ENCODE measurements at regions not wholly inside any gene's neighbourhood (a gene's known extent, or its start where the extent isn't known, plus 50 kb on each side); places are given as distances from the start of the nearest gene placed in this dataset.

DNA sequence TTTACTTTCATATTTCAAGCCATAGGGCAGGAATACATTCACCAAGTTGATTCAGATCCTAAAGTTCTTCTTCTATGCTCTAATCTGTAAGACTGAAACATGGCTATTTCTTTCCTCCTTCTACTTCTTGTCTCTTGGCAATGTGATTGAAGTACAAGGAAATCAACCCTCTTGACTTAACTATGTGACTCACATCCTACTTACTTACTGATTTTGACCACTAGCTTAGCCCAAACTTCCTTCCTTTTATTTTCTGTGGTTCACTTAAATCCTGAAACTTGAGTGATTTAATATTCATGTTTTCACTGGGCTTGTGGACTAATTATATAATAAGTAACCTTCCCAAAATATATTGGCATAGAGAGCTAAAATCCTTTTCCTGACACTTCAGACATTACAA, 111.2 kb upstream of the NOVA1 start:
- intact Hi-C loops (cut with micrococcal nuclease): no loop called here
- H2AFZ ChIP-seq (ENCODE audit: insufficient read depth, low read depth, low read length, poor library complexity, severe bottlenecking): no peak overlapping the region
- H3K27ac ChIP-seq (ENCODE audit: low read length in 2 of 2): no peak overlapping the region
- no peaks in the 10 kb centered on the region for H3K27me3 ChIP-seq (replicated peaks in 1 of 4; ENCODE audit: control extremely low read depth in 1 of 4, control insufficient read depth in 3 of 4, insufficient read depth in 4 of 4, low read length in 3 of 4)
- ChIA-PET POLR2A (no interaction called here), CTCF (no interaction called here)
- H3K4me1 ChIP-seq (ENCODE audit: control insufficient read depth in 2 of 2, insufficient read depth in 2 of 2, low read length in 2 of 2): no peaks in the 10 kb centered on the region
- H3K9ac ChIP-seq (ENCODE audit: low read length): no peak overlapping the region
- H3K4me1 Mint-ChIP-seq: no peaks in the 10 kb centered on the region
- H3K4me3 Mint-ChIP-seq: no peak overlapping the region
- H3K9me3 Mint-ChIP-seq (ENCODE audit: insufficient read depth): no peaks in the 10 kb centered on the region
- H4K20me1 ChIP-seq (ENCODE audit: control insufficient read depth, insufficient read depth, low read length, poor library complexity, severe bottlenecking): no peaks in the 10 kb centered on the region
- DNase-seq: no peak
- H3K9me3 ChIP-seq (ENCODE audit: control extremely low read depth in 1 of 3, control insufficient read depth in 2 of 3, insufficient read depth in 1 of 3, low read length in 2 of 3): no peaks in the 10 kb centered on the region
- H3K4me3 ChIP-seq (ENCODE audit: control extremely low read depth in 1 of 5, extremely low read depth in 1 of 5, insufficient read depth in 1 of 5, low read depth in 2 of 5, low read length in 4 of 5): no peak overlapping the region
- H3K27me3 Mint-ChIP-seq: no peaks in the 10 kb centered on the region
- H3K79me2 ChIP-seq (ENCODE audit: control insufficient read depth, insufficient read depth, low read length): no peaks in the 10 kb centered on the region
- no peaks in the 10 kb centered on the region for H3K36me3 ChIP-seq (replicated peaks in 1 of 2; ENCODE audit: control extremely low read depth in 1 of 2, control insufficient read depth in 1 of 2, extremely low read depth in 1 of 2, insufficient read depth in 2 of 2, low read length in 1 of 2)
- no peak overlapping the region for H3K4me2 ChIP-seq (replicated peaks; ENCODE audit: low read depth, low read length, poor library complexity, severe bottlenecking)
- TF ChIP-seq, protein P1, sequence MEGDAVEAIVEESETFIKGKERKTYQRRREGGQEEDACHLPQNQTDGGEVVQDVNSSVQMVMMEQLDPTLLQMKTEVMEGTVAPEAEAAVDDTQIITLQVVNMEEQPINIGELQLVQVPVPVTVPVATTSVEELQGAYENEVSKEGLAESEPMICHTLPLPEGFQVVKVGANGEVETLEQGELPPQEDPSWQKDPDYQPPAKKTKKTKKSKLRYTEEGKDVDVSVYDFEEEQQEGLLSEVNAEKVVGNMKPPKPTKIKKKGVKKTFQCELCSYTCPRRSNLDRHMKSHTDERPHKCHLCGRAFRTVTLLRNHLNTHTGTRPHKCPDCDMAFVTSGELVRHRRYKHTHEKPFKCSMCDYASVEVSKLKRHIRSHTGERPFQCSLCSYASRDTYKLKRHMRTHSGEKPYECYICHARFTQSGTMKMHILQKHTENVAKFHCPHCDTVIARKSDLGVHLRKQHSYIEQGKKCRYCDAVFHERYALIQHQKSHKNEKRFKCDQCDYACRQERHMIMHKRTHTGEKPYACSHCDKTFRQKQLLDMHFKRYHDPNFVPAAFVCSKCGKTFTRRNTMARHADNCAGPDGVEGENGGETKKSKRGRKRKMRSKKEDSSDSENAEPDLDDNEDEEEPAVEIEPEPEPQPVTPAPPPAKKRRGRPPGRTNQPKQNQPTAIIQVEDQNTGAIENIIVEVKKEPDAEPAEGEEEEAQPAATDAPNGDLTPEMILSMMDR (IDR thresholded peaks at IDR 0.05): no peak
- TF ChIP-seq EZH2 (IDR thresholded peaks at IDR 0.05; ENCODE audit: borderline replicate concordance, insufficient read depth, low read depth, low read length, poor library complexity, severe bottlenecking): no peak
- ATAC-seq (ENCODE audit: low read depth): no peak
- H3K27ac Mint-ChIP-seq: no peak overlapping the region

GRCh38 chr14:26719514-26719913, 121.7 kb upstream of the NOVA1 start:
- no peak for TF ChIP-seq EZH2 (IDR thresholded peaks at IDR 0.05; ENCODE audit: borderline replicate concordance, insufficient read depth, low read depth, low read length, poor library complexity, severe bottlenecking)
- TF ChIP-seq, protein P1 (IDR thresholded peaks at IDR 0.05): no peak
- no peak overlapping the region for H3K4me2 ChIP-seq (replicated peaks; ENCODE audit: low read depth, low read length, poor library complexity, severe bottlenecking)
- Mint-ChIP-seq H3K4me1 (no peaks in the 10 kb centered on the region), H3K9me3 (ENCODE audit: insufficient read depth) (no peaks in the 10 kb centered on the region), H3K4me3 (no peak overlapping the region), H3K27me3 (no peaks in the 10 kb centered on the region), H3K27ac (no peak overlapping the region)
- H3K27me3 ChIP-seq (replicated peaks in 1 of 4; ENCODE audit: control extremely low read depth in 1 of 4, control insufficient read depth in 3 of 4, insufficient read depth in 4 of 4, low read length in 3 of 4): no peaks in the 10 kb centered on the region
- H4K20me1 ChIP-seq (ENCODE audit: control insufficient read depth, insufficient read depth, low read length, poor library complexity, severe bottlenecking): no peaks in the 10 kb centered on the region
- 93% methylated on average over 2 of the region's 3 CpGs for WGBS (ENCODE audit: insufficient coverage)
- H3K79me2 ChIP-seq (ENCODE audit: control insufficient read depth, insufficient read depth, low read length): no peaks in the 10 kb centered on the region
- H3K9ac ChIP-seq (ENCODE audit: low read length): no peak overlapping the region
- CTCF ChIA-PET: no interaction called here
- DNase-seq (no peak), ATAC-seq (ENCODE audit: low read depth) (no peak)
- no peak overlapping the region for H2AFZ ChIP-seq (ENCODE audit: insufficient read depth, low read depth, low read length, poor library complexity, severe bottlenecking)
- H3K4me1 ChIP-seq (ENCODE audit: control insufficient read depth in 2 of 2, insufficient read depth in 2 of 2, low read length in 2 of 2): no peaks in the 10 kb centered on the region
- intact Hi-C loops (cut with micrococcal nuclease): no loop called here
- POLR2A ChIA-PET: no interaction called here
- H3K36me3 ChIP-seq (replicated peaks in 1 of 2; ENCODE audit: control extremely low read depth in 1 of 2, control insufficient read depth in 1 of 2, extremely low read depth in 1 of 2, insufficient read depth in 2 of 2, low read length in 1 of 2): no peaks in the 10 kb centered on the region
- no peak overlapping the region for H3K27ac ChIP-seq (ENCODE audit: low read length in 2 of 2)
- H3K9me3 ChIP-seq (ENCODE audit: control extremely low read depth in 1 of 3, control insufficient read depth in 2 of 3, insufficient read depth in 1 of 3, low read length in 2 of 3): no peaks in the 10 kb centered on the region
- H3K4me3 ChIP-seq (ENCODE audit: control extremely low read depth in 1 of 5, extremely low read depth in 1 of 5, insufficient read depth in 1 of 5, low read depth in 2 of 5, low read length in 4 of 5): no peak overlapping the region
